ENCODE measurements at regions not wholly inside any gene's neighbourhood (a gene's known extent, or its start where the extent isn't known, plus 50 kb on each side); places are given as distances from the start of the nearest gene placed in this dataset.

DNA sequence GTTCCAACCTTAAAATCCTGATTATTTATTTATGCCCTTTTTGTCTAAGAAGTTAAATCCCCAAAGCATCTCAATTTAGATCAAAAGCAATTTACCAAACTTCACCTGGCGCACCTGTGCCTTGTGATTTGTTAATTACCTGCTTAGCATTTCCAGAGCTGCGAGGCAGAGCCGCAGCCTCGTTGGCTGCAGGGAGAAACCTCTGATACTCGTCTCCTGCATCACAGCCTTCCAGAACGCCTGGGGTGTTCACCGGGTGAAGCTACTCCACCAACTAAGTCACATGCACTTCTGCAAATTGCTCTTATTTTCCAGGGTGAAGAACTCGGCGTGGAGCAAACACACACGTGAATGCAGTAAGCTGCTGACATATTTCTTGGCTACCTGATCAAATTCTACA, 198.1 kb upstream of the RNF32 start:
- TF ChIP-seq CTCF (conservative IDR thresholded peaks at IDR 0.05; ENCODE audit: low read depth, low read length) = no peak
- TF ChIP-seq RCOR1 (IDR thresholded peaks at IDR 0.05; ENCODE audit: insufficient replicate concordance, low read length) = no peak
- TF ChIP-seq CEBPB (IDR thresholded peaks at IDR 0.05; ENCODE audit: low read depth, low read length) = no peak
- TF ChIP-seq BHLHE40 (IDR thresholded peaks at IDR 0.05; ENCODE audit: low read depth, low read length) = no peak
- no peak for TF ChIP-seq USF2 (IDR thresholded peaks at IDR 0.05; ENCODE audit: low read depth, low read length)
- no peak for TF ChIP-seq CHD1 (IDR thresholded peaks at IDR 0.05; ENCODE audit: low read depth, low read length)
- no peak for TF ChIP-seq POLR2A (IDR thresholded peaks at IDR 0.05; ENCODE audit: low read depth, low read length)
- TF ChIP-seq, protein P1, sequence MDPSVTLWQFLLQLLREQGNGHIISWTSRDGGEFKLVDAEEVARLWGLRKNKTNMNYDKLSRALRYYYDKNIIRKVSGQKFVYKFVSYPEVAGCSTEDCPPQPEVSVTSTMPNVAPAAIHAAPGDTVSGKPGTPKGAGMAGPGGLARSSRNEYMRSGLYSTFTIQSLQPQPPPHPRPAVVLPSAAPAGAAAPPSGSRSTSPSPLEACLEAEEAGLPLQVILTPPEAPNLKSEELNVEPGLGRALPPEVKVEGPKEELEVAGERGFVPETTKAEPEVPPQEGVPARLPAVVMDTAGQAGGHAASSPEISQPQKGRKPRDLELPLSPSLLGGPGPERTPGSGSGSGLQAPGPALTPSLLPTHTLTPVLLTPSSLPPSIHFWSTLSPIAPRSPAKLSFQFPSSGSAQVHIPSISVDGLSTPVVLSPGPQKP (IDR thresholded peaks at IDR 0.05; ENCODE audit: borderline replicate concordance, low read depth, low read length) = no peak
- no peak for TF ChIP-seq SMC3 (IDR thresholded peaks at IDR 0.05; ENCODE audit: low read depth, low read length)
